H1 (cell line): ENCODE measurements at regions not wholly inside any gene's neighbourhood (a gene's known extent, or its start where the extent isn't known, plus 50 kb on each side); places are given as distances from the start of the nearest gene placed in this dataset.

Source experiments
- CTCF ChIA-PET: fragments of 300-600 bp; sonication (Branson Sonifier 250); formaldehyde crosslinking; loops from one replicate; lab custom pipeline; 2021; ENCODE audit not compliant: partially characterized antibody; lab: Charles Lee
- POLR2A ChIA-PET: fragments of 300-600 bp; sonication (Branson Sonifier 250); formaldehyde crosslinking; loops from one replicate; lab custom pipeline; 2021; ENCODE audit warnings: inconsistent platforms; ENCODE audit not compliant: partially characterized antibody; lab: Charles Lee
- DNase-seq, 2 experiments: peaks; one replicate each; pipeline versions ENCODE4 v3.0.0 to v3.0.0-alpha.2; 2010 to 2022; ENCODE audit warnings: low spot score in 2 of 2, low read depth in 1 of 2, mixed read lengths in 1 of 2
- FAIRE-seq: peaks from 2 replicates; lab custom pipeline; 2011; peaks lifted over from hg19 to GRCh38; lab: Jason Lieb, UNC
- H2AFZ ChIP-seq: 2 replicates; pipeline ENCODE4 v1.8.1; 2012; ENCODE audit warnings: low read length, inconsistent platforms
- H2AK5ac ChIP-seq: 2 replicates; pipeline ENCODE4 v1.6.1; 2013; ENCODE audit warnings: low read depth, low read length
- H2BK120ac ChIP-seq: replicated peaks from 2 replicates; pipeline ENCODE3; 2013; ENCODE audit warnings: low read depth, low read length, inconsistent platforms
- H2BK12ac ChIP-seq: 2 replicates; pipeline ENCODE4 v1.6.1; 2013; ENCODE audit warnings: low read depth, low read length
- H2BK15ac ChIP-seq: 2 replicates; pipeline ENCODE4 v1.6.1; 2013; ENCODE audit warnings: low read length
- H2BK20ac ChIP-seq: 2 replicates; pipeline ENCODE4 v1.6.1; 2013; ENCODE audit warnings: low read length
- H2BK5ac ChIP-seq: 2 replicates; pipeline ENCODE4 v1.6.1; 2013; ENCODE audit warnings: low read depth, low read length
- H3K14ac ChIP-seq: 2 replicates; pipeline ENCODE4 v1.6.1; 2013; ENCODE audit warnings: inconsistent platforms; ENCODE audit not compliant: insufficient read length
- H3K18ac ChIP-seq: 2 replicates; pipeline ENCODE4 v1.6.1; 2013; ENCODE audit warnings: low read length; ENCODE audit errors: extremely low read depth
- H3K23ac ChIP-seq: 2 replicates; pipeline ENCODE4 v1.6.1; 2013; ENCODE audit warnings: inconsistent platforms; ENCODE audit not compliant: insufficient read length
- H3K23me2 ChIP-seq: 2 replicates; pipeline ENCODE4 v1.6.1; 2013; ENCODE audit warnings: low read depth, low read length
- H3K27ac ChIP-seq: 2 replicates; pipeline ENCODE4 v1.6.1; 2011; ENCODE audit warnings: low read depth, low read length, inconsistent platforms
- H3K27me3 ChIP-seq, 4 experiments: replicated peaks in 1 of 4; 1 replicate in 1 of 4; 2 replicates in 3 of 4; pipeline versions ENCODE4 v1.6.1 to v1.8.1; 2011 to 2013; ENCODE audit warnings: low read length in 3 of 4, mild to moderate bottlenecking in 3 of 4, inconsistent platforms in 2 of 4, mixed read lengths in 2 of 4, moderate library complexity in 1 of 4; ENCODE audit not compliant: control insufficient read depth in 3 of 4, insufficient read depth in 3 of 4; ENCODE audit errors: extremely low read depth in 1 of 4
- H3K36me3 ChIP-seq, 4 experiments: 2 replicates each; pipeline versions ENCODE4 v1.6.1 to v1.8.1; 2011 to 2013; ENCODE audit warnings: mild to moderate bottlenecking in 4 of 4, low read length in 3 of 4, moderate library complexity in 2 of 4, control low read depth in 1 of 4, inconsistent platforms in 1 of 4; ENCODE audit not compliant: insufficient read depth in 4 of 4, control insufficient read depth in 2 of 4
- H3K4ac ChIP-seq: replicated peaks from 2 replicates; pipeline ENCODE3; 2013; ENCODE audit warnings: low read length, low read depth, mixed read lengths, inconsistent platforms; ENCODE audit not compliant: insufficient read length
- H3K4me1 ChIP-seq, 4 experiments: replicated peaks in 1 of 4; 1 replicate in 1 of 4; 2 replicates in 3 of 4; pipeline versions ENCODE4 v1.6.1 to v1.8.1; 2011 to 2013; ENCODE audit warnings: low read length in 3 of 4, inconsistent platforms in 2 of 4, mixed read lengths in 1 of 4; ENCODE audit not compliant: insufficient read depth in 4 of 4, control insufficient read depth in 3 of 4
- H3K4me2 ChIP-seq, 2 experiments: 2 replicates each; pipeline versions ENCODE4 v1.6.1 to v1.8.1; 2011 to 2013; ENCODE audit warnings: low read depth in 2 of 2, low read length in 2 of 2, control low read depth in 1 of 2, inconsistent platforms in 1 of 2, mild to moderate bottlenecking in 1 of 2; ENCODE audit not compliant: insufficient read depth in 1 of 2
- H3K4me3 ChIP-seq, 4 experiments: fragments of 200-600, 300-600 bp in 1 of 4; sonication (generic), shearing (Covaris generic), sonication (Bioruptor Twin) in 1 of 4; 2 replicates each; pipeline versions ENCODE4 v1.5.1 to v1.8.1; 2011 to 2016; ENCODE audit warnings: low read length in 4 of 4, low read depth in 3 of 4, control low read depth in 2 of 4, inconsistent platforms in 2 of 4, mild to moderate bottlenecking in 2 of 4, mixed read lengths in 1 of 4, moderate library complexity in 1 of 4; ENCODE audit not compliant: insufficient read depth in 2 of 4; ENCODE audit errors: extremely low read depth in 1 of 4
- H3K56ac ChIP-seq: replicated peaks from 2 replicates; pipeline ENCODE3; 2013; ENCODE audit warnings: low read depth, mild to moderate bottlenecking, mixed read lengths, low read length, inconsistent platforms; ENCODE audit not compliant: insufficient read length
- H3K79me1 ChIP-seq: 2 replicates; pipeline ENCODE4 v1.6.1; 2013; ENCODE audit warnings: low read depth, low read length, control low read depth
- H3K79me2 ChIP-seq, 2 experiments: 2 replicates each; pipeline versions ENCODE4 v1.6.1 to v1.8.1; 2012 to 2013; ENCODE audit warnings: low read length in 2 of 2, mild to moderate bottlenecking in 2 of 2, inconsistent platforms in 1 of 2; ENCODE audit not compliant: insufficient read depth in 2 of 2, control insufficient read depth in 1 of 2
- H3K9ac ChIP-seq, 4 experiments: replicated peaks in 1 of 4; 1 replicate in 1 of 4; 2 replicates in 3 of 4; pipeline versions ENCODE4 v1.6.1 to v1.8.1; 2011 to 2013; ENCODE audit warnings: low read depth in 3 of 4, low read length in 3 of 4, control low read depth in 2 of 4, mild to moderate bottlenecking in 2 of 4, moderate library complexity in 2 of 4, inconsistent platforms in 1 of 4; ENCODE audit errors: extremely low read depth in 1 of 4
- H3K9me3 ChIP-seq, 2 experiments: 2 replicates each; pipeline versions ENCODE4 v1.6.1 to v1.8.1; 2012 to 2013; ENCODE audit warnings: mild to moderate bottlenecking in 2 of 2, moderate library complexity in 2 of 2, control low read depth in 1 of 2, inconsistent platforms in 1 of 2, low read depth in 1 of 2, low read length in 1 of 2, mixed read lengths in 1 of 2; ENCODE audit not compliant: insufficient read depth in 2 of 2
- H4K20me1 ChIP-seq, 2 experiments: replicated peaks in 1 of 2; 2 replicates each; pipeline versions ENCODE3 to v1.8.1; 2011 to 2013; ENCODE audit warnings: inconsistent platforms in 2 of 2, low read length in 2 of 2, mild to moderate bottlenecking in 1 of 2; ENCODE audit not compliant: insufficient read depth in 2 of 2, control insufficient read depth in 1 of 2
- H4K5ac ChIP-seq: 2 replicates; pipeline ENCODE4 v1.6.1; 2013; ENCODE audit warnings: low read length, low read depth, mixed read lengths, inconsistent platforms; ENCODE audit not compliant: insufficient read length
- H4K8ac ChIP-seq: 2 replicates; pipeline ENCODE4 v1.8.0; 2013; ENCODE audit warnings: mild to moderate bottlenecking, moderate library complexity, low read length, inconsistent platforms; ENCODE audit not compliant: insufficient read depth; ENCODE audit errors: extremely low read depth
- H4K91ac ChIP-seq: replicated peaks from 2 replicates; pipeline ENCODE3; 2013; ENCODE audit warnings: low read length, mixed read lengths, inconsistent platforms; ENCODE audit not compliant: insufficient read length
- KDM5A ChIP-seq: fragments of 200-600 bp; IDR thresholded peaks from 2 replicates; pipeline ENCODE4 v1.7.1; 2012; ENCODE audit warnings: mild to moderate bottlenecking, low read length, inconsistent platforms, mixed read lengths
- WGBS, 2 experiments: shearing (Covaris generic) in 1 of 2; methylation state at CpG; one replicate each; pipeline versions ENCODE4 v1.1.6 to v1.1.7; 2013 to 2015; ENCODE audit warnings: low lambda C conversion rate in 2 of 2, mixed read lengths in 2 of 2, inconsistent platforms in 1 of 2, low coverage in 1 of 2, missing lambda C conversion rate in 1 of 2; ENCODE audit not compliant: insufficient replicate concordance in 2 of 2, insufficient coverage in 1 of 2, insufficient read length in 1 of 2; ENCODE audit errors: extremely low coverage in 1 of 2, missing lambda C conversion rate in 1 of 2; 5-methylcytosine and 5-hydroxymethylcytosine counted together
- TF ChIP-seq, protein P1 (sequence below): IDR thresholded peaks from 2 replicates; pipeline ENCODE4 v1.6.1; 2012; ENCODE audit warnings: inconsistent platforms

DNA sequence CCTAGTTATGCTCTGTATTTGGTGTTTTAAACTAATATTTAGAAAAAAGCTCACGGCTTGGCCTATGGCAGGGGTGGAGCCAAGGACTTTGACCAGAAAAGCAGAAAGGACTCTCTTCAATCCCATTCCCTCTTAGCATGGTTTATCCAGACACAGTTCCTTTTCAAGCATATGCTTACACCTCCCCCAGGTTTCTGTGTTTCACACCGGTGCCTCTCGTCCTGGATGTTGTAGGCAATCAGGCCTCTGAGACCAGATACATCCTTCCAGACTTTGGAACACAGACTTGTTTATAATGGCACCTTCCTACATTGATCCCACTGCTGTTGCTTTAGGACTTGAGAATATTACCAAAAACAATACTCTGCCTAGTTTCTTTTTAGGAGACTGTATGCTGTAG lies 440.5 kb upstream of the ARPP21 start:
- no peak for FAIRE-seq
- no peak overlapping the region for H4K91ac ChIP-seq
- H4K8ac ChIP-seq = no peak overlapping the region
- H3K9ac ChIP-seq = no peak overlapping the region
- H2BK5ac ChIP-seq = no peak overlapping the region
- H3K23ac ChIP-seq = no peak overlapping the region
- H3K79me2 ChIP-seq = no peaks in the 10 kb centered on the region
- POLR2A ChIA-PET = no interaction called here
- no peak overlapping the region for H4K5ac ChIP-seq
- no peak overlapping the region for H3K27ac ChIP-seq
- no peak overlapping the region for H3K14ac ChIP-seq
- no peak overlapping the region for H3K4me3 ChIP-seq
- H2BK15ac ChIP-seq = no peak overlapping the region
- no peak for TF ChIP-seq KDM5A
- TF ChIP-seq, protein P1, sequence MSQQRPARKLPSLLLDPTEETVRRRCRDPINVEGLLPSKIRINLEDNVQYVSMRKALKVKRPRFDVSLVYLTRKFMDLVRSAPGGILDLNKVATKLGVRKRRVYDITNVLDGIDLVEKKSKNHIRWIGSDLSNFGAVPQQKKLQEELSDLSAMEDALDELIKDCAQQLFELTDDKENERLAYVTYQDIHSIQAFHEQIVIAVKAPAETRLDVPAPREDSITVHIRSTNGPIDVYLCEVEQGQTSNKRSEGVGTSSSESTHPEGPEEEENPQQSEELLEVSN = no peak
- no peak overlapping the region for H3K4me2 ChIP-seq
- H3K36me3 ChIP-seq = no peaks in the 10 kb centered on the region
- no peaks in the 10 kb centered on the region for H4K20me1 ChIP-seq
- DNase-seq = no peak
- H2BK12ac ChIP-seq = no peak overlapping the region
- H2BK20ac ChIP-seq = no peak overlapping the region
- no peaks in the 10 kb centered on the region for H3K23me2 ChIP-seq
- H3K79me1 ChIP-seq = no peaks in the 10 kb centered on the region
- CTCF ChIA-PET = interaction anchor here (0.5 kb wide), 1 partner anchor 604 kb away, joined by 4 read pairs; no protein-coding TSS in a partner anchor
- no peaks in the 10 kb centered on the region for H3K4me1 ChIP-seq
- no peak overlapping the region for H2AK5ac ChIP-seq
- 93% methylated on average over 3 of the region's 3 CpGs; no CpG with 5 or more reads in 1 of the 2 experiments for WGBS, 2 experiments
- no peaks in the 10 kb centered on the region for H3K9me3 ChIP-seq
- H2BK120ac ChIP-seq = no peak overlapping the region
- H2AFZ ChIP-seq = no peak overlapping the region
- no peak overlapping the region for H3K18ac ChIP-seq
- no peak overlapping the region for H3K56ac ChIP-seq
- no peaks in the 10 kb centered on the region for H3K27me3 ChIP-seq
- H3K4ac ChIP-seq = no peak overlapping the region
